Effector memory CD8-positive, alpha-beta T cell (primary cell): ENCODE measurements at regions not wholly inside any gene's neighbourhood (a gene's known extent, or its start where the extent isn't known, plus 50 kb on each side); places are given as distances from the start of the nearest gene placed in this dataset.
A peak's percentile ranks its signal among the peaks of the same experiment; 100 is the strongest.

Source experiments
- ATAC-seq: fragments of 150-1000 bp; cut with Tn5 transposase; replicated peaks from 2 replicates; pipeline ENCODE4 v1.10.0; 2021; ENCODE audit warnings: mild to moderate bottlenecking, moderate library complexity
- DNase-seq, 3 experiments: peaks; one replicate each; pipeline ENCODE4 v3.0.0; 2021
- H3K27ac Mint-ChIP-seq, 2 donors: one replicate each; pipeline ENCODE4 v1.8.0; 2022; ENCODE audit warnings: mild to moderate bottlenecking in 2 of 2, mixed read lengths in 2 of 2, moderate library complexity in 2 of 2
- H3K27me3 Mint-ChIP-seq, 2 donors: one replicate each; pipeline ENCODE4 v1.8.0; 2022; ENCODE audit warnings: mixed read lengths in 2 of 2
- H3K36me3 Mint-ChIP-seq: one replicate; pipeline ENCODE4 v1.8.0; 2022; ENCODE audit warnings: mild to moderate bottlenecking, moderate library complexity, mixed read lengths; ENCODE audit not compliant: insufficient read depth
- H3K4me1 Mint-ChIP-seq, 2 donors: one replicate each; pipeline ENCODE4 v1.8.0; 2022; ENCODE audit warnings: low read depth in 2 of 2, mixed read lengths in 2 of 2
- H3K4me3 Mint-ChIP-seq, 2 donors: one replicate each; pipeline ENCODE4 v1.8.0; 2022; ENCODE audit warnings: mild to moderate bottlenecking in 2 of 2, mixed read lengths in 2 of 2, moderate library complexity in 2 of 2
- H3K9me3 Mint-ChIP-seq, 2 donors: one replicate each; pipeline ENCODE4 v1.8.0; 2022; ENCODE audit warnings: mixed read lengths in 2 of 2

- ATAC-seq (no peak), DNase-seq (no peak)
- Mint-ChIP-seq H3K4me3 (no peak overlapping the region), H3K27ac (peak overlapping the region in 1 of 2 donors; percentile 4), H3K27me3 (peaks cover 0 to 7% of the 10 kb centered on the region in 2 donors), H3K4me1 (peaks cover 13 to 27% of the 10 kb centered on the region in 2 donors), H3K36me3 (peaks cover 3% of the 10 kb centered on the region), H3K9me3 (no peaks in the 10 kb centered on the region)
Measured at GRCh38 chr6:169991913-169992312, 240.5 kb downstream of the ERMARD start.

GRCh38 chr6:169991031-169991390, 239.6 kb downstream of the ERMARD start:
- H3K4me1 Mint-ChIP-seq: peaks cover 13 to 27% of the 10 kb centered on the region in 2 donors
- peaks cover 0 to 8% of the 10 kb centered on the region in 2 donors for H3K27me3 Mint-ChIP-seq
- H3K9me3 Mint-ChIP-seq: no peaks in the 10 kb centered on the region
- no peak overlapping the region for H3K4me3 Mint-ChIP-seq
- peaks cover 3% of the 10 kb centered on the region for H3K36me3 Mint-ChIP-seq
- no peak overlapping the region for H3K27ac Mint-ChIP-seq
- ATAC-seq (no peak), DNase-seq (no peak)

GRCh38 chr6:169990095-169991030, 238.9 kb downstream of the ERMARD start:
- peaks cover 13 to 27% of the 10 kb centered on the region in 2 donors for H3K4me1 Mint-ChIP-seq
- ATAC-seq: peak; percentile 83

GRCh38 chr6:169989594-169989993, 238.2 kb downstream of the ERMARD start:
- Mint-ChIP-seq H3K4me1 (peaks cover 13 to 27% of the 10 kb centered on the region in 2 donors), H3K27me3 (peaks cover 0 to 15% of the 10 kb centered on the region in 2 donors), H3K9me3 (no peaks in the 10 kb centered on the region), H3K4me3 (peak overlapping the region in 1 of 2 donors; percentile 45), H3K27ac (peak overlapping the region in 1 of 2 donors; percentile 85), H3K36me3 (peaks cover 3% of the 10 kb centered on the region)
- ATAC-seq: no peak
- DNase-seq: no peak

More at GRCh38 chr6:169990095-169991030, 238.9 kb downstream of the ERMARD start:
- H3K27me3 Mint-ChIP-seq: peaks cover 0 to 15% of the 10 kb centered on the region in 2 donors
- H3K9me3 Mint-ChIP-seq: no peaks in the 10 kb centered on the region
- DNase-seq: peak; percentile 8 to 25 (median 16)
- peaks cover 3% of the 10 kb centered on the region for H3K36me3 Mint-ChIP-seq
- H3K4me3 Mint-ChIP-seq: peak overlapping the region; percentile 23 to 45
- peak overlapping the region in 1 of 2 donors; percentile 85 for H3K27ac Mint-ChIP-seq

GRCh38 chr6:169988769-169989550, 237.5 kb downstream of the ERMARD start:
- Mint-ChIP-seq H3K36me3 (peaks cover 3% of the 10 kb centered on the region), H3K4me3 (no peak overlapping the region), H3K9me3 (no peaks in the 10 kb centered on the region), H3K27ac (no peak overlapping the region), H3K27me3 (peaks cover 0 to 15% of the 10 kb centered on the region in 2 donors), H3K4me1 (peaks cover 13 to 27% of the 10 kb centered on the region in 2 donors)
- DNase-seq (no peak), ATAC-seq (no peak)

GRCh38 chr6:169986848-169987498, 235.6 kb downstream of the ERMARD start:
- no peak overlapping the region for H3K27ac Mint-ChIP-seq
- H3K36me3 Mint-ChIP-seq: peaks cover 3% of the 10 kb centered on the region
- no peaks in the 10 kb centered on the region for H3K9me3 Mint-ChIP-seq
- H3K27me3 Mint-ChIP-seq: peaks cover 6 to 22% of the 10 kb centered on the region in 2 donors
- H3K4me1 Mint-ChIP-seq: peaks cover 13 to 18% of the 10 kb centered on the region in 2 donors
- ATAC-seq (no peak), DNase-seq (no peak)
- no peak overlapping the region for H3K4me3 Mint-ChIP-seq

GRCh38 chr6:169986171-169986847, 234.9 kb downstream of the ERMARD start:
- H3K4me1 Mint-ChIP-seq: peaks cover 13 to 15% of the 10 kb centered on the region in 2 donors
- no peaks in the 10 kb centered on the region for H3K9me3 Mint-ChIP-seq
- ATAC-seq: no peak
- DNase-seq: no peak
- H3K27ac Mint-ChIP-seq: no peak overlapping the region
- H3K27me3 Mint-ChIP-seq: peaks cover 8 to 27% of the 10 kb centered on the region in 2 donors
- no peak overlapping the region for H3K4me3 Mint-ChIP-seq
- H3K36me3 Mint-ChIP-seq: peaks cover 3% of the 10 kb centered on the region

- H3K9me3 Mint-ChIP-seq: no peaks in the 10 kb centered on the region
- H3K4me1 Mint-ChIP-seq: peaks cover 11% of the 10 kb centered on the region in 2 donors
- peaks cover 8 to 27% of the 10 kb centered on the region in 2 donors for H3K27me3 Mint-ChIP-seq
- no peak for ATAC-seq
- DNase-seq: no peak
- no peak overlapping the region for H3K27ac Mint-ChIP-seq
- no peak overlapping the region for H3K4me3 Mint-ChIP-seq
- H3K36me3 Mint-ChIP-seq: peaks cover 3% of the 10 kb centered on the region
Measured at GRCh38 chr6:169985121-169986015, 233.9 kb downstream of the ERMARD start.

GRCh38 chr6:169984181-169985120, 233.0 kb downstream of the ERMARD start:
- Mint-ChIP-seq H3K4me3 (no peak overlapping the region), H3K9me3 (no peaks in the 10 kb centered on the region), H3K36me3 (peaks cover 3% of the 10 kb centered on the region), H3K27ac (no peak overlapping the region), H3K4me1 (peaks cover 2 to 3% of the 10 kb centered on the region in 2 donors), H3K27me3 (peaks cover 8 to 25% of the 10 kb centered on the region in 2 donors)
- DNase-seq (no peak), ATAC-seq (no peak)

GRCh38 chr6:169983651-169984050, 232.2 kb downstream of the ERMARD start:
- Mint-ChIP-seq H3K27ac (no peak overlapping the region), H3K27me3 (peaks cover 8 to 20% of the 10 kb centered on the region in 2 donors), H3K9me3 (no peaks in the 10 kb centered on the region), H3K36me3 (peaks cover 3% of the 10 kb centered on the region), H3K4me3 (no peak overlapping the region), H3K4me1 (no peaks in the 10 kb centered on the region)
- ATAC-seq (no peak), DNase-seq (no peak)
